ENCODE measurements at regions not wholly inside any gene's neighbourhood (a gene's known extent, or its start where the extent isn't known, plus 50 kb on each side); places are given as distances from the start of the nearest gene placed in this dataset.

DNA sequence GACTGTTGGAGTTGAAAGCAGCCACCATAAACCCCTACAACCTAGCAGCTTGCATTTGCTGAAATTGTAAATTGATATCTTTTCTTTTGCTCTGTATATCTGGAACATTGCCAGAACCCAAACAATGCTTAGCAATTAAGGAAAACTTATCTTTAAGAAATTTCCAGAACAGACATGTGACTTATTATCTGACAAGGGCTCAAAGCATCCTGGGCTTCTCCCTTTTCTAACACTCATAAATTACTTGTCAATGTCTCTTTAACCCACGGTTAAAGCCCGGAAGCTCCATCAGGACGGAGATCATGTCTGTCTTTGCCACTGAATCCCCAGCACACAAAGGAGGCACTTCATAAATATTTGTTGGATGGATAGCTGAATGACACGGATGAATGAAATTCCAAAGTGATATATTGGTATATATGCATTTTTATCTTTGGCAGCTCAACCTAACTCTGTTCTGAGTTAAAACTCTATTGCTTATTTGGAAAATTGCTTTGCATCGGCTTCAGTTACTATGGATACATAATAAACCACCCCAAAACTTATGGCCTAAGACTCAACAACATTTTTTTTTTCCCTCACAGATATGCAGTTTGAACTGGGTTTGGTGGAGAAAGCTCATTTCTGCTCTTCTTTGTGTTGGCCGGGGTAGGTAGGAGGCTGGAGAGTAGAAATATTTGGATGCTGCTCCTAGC lies 103.1 kb upstream of the CLINT1 start:
- Mint-ChIP-seq H3K4me1 (peaks cover 0 to 5% of the 10 kb centered on the region in 2 donors), H3K9me3 (no peaks in the 10 kb centered on the region), H3K4me3 (no peak overlapping the region), H3K36me3 (no peaks in the 10 kb centered on the region), H3K27ac (no peak overlapping the region), H3K27me3 (ENCODE audit: low read depth in 2 of 2) (peaks cover 5 to 12% of the 10 kb centered on the region in 2 donors)
- no peaks in the 10 kb centered on the region for H3K27me3 ChIP-seq (ENCODE audit: control insufficient read depth, insufficient read depth, low read length)
- TF ChIP-seq, protein P1, sequence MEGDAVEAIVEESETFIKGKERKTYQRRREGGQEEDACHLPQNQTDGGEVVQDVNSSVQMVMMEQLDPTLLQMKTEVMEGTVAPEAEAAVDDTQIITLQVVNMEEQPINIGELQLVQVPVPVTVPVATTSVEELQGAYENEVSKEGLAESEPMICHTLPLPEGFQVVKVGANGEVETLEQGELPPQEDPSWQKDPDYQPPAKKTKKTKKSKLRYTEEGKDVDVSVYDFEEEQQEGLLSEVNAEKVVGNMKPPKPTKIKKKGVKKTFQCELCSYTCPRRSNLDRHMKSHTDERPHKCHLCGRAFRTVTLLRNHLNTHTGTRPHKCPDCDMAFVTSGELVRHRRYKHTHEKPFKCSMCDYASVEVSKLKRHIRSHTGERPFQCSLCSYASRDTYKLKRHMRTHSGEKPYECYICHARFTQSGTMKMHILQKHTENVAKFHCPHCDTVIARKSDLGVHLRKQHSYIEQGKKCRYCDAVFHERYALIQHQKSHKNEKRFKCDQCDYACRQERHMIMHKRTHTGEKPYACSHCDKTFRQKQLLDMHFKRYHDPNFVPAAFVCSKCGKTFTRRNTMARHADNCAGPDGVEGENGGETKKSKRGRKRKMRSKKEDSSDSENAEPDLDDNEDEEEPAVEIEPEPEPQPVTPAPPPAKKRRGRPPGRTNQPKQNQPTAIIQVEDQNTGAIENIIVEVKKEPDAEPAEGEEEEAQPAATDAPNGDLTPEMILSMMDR (IDR thresholded peaks at IDR 0.05), result no peak
- no peaks in the 10 kb centered on the region for H3K4me1 ChIP-seq (ENCODE audit: control insufficient read depth, insufficient read depth, low read length)
- H3K27ac ChIP-seq (ENCODE audit: low read length), result no peak overlapping the region
- no peaks in the 10 kb centered on the region for H3K36me3 ChIP-seq (ENCODE audit: control insufficient read depth, insufficient read depth, low read length)
- WGBS (ENCODE audit: insufficient coverage), result 89% methylated on average over 6 of the region's 6 CpGs
- intact Hi-C loops (cut with micrococcal nuclease), result no loop called here
- no peaks in the 10 kb centered on the region for H3K9me3 ChIP-seq (ENCODE audit: control insufficient read depth, insufficient read depth, low read length)
- no peak overlapping the region for H3K4me3 ChIP-seq (ENCODE audit: low read length)
- ATAC-seq (no peak), DNase-seq (no peak)

GRCh38 chr5:157961176-157961575 lies 102.2 kb upstream of the CLINT1 start:
- ATAC-seq (no peak), DNase-seq (no peak)
- Mint-ChIP-seq H3K4me1 (peaks cover 0 to 5% of the 10 kb centered on the region in 2 donors), H3K27me3 (ENCODE audit: low read depth in 2 of 2) (peaks cover 10 to 21% of the 10 kb centered on the region in 2 donors), H3K27ac (peak overlapping the region in 1 of 2 donors; percentile 29), H3K4me3 (no peak overlapping the region), H3K36me3 (no peaks in the 10 kb centered on the region), H3K9me3 (no peaks in the 10 kb centered on the region)
- H3K27me3 ChIP-seq (ENCODE audit: control insufficient read depth, insufficient read depth, low read length), result no peaks in the 10 kb centered on the region
- 78% methylated on average over 8 of the region's 9 CpGs for whole genome bisulfite sequencing (ENCODE audit: insufficient coverage)
- intact Hi-C loops (cut with micrococcal nuclease), result no loop called here
- H3K9me3 ChIP-seq (ENCODE audit: control insufficient read depth, insufficient read depth, low read length), result no peaks in the 10 kb centered on the region
- no peak overlapping the region for H3K4me3 ChIP-seq (ENCODE audit: low read length)
- H3K36me3 ChIP-seq (ENCODE audit: control insufficient read depth, insufficient read depth, low read length), result no peaks in the 10 kb centered on the region
- H3K4me1 ChIP-seq (ENCODE audit: control insufficient read depth, insufficient read depth, low read length), result no peaks in the 10 kb centered on the region
- no peak overlapping the region for H3K27ac ChIP-seq (ENCODE audit: low read length)
- TF ChIP-seq, protein P1 (IDR thresholded peaks at IDR 0.05), result no peak

DNA sequence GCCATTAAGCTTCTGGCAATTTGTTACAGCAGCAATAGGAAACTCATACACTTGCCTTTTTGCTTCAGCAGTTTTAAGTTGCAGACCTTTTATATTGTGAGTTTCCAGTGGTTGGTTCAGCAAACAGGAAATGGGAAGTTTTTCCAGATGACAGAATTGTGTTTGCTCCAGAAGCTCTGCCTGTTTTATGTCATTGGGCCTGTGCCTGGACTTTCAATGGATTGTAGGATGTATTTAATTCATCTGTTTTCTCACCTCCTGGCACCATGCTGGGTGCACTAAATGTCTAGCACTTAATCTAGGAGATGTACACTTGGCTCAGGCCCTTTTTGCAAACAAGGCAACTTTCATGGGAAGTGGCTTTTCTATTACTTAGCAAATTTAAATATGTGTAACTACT lies 100.4 kb upstream of the CLINT1 start:
- intact Hi-C loops (cut with micrococcal nuclease), result no loop called here
- no peak for ATAC-seq

More for the DNA sequence above, 100.4 kb upstream of the CLINT1 start:
- Mint-ChIP-seq H3K4me1 (peaks cover 0 to 5% of the 10 kb centered on the region in 2 donors), H3K9me3 (no peaks in the 10 kb centered on the region), H3K36me3 (no peaks in the 10 kb centered on the region), H3K27ac (no peak overlapping the region), H3K27me3 (ENCODE audit: low read depth in 2 of 2) (peaks cover 10 to 25% of the 10 kb centered on the region in 2 donors), H3K4me3 (no peak overlapping the region)
- H3K36me3 ChIP-seq (ENCODE audit: control insufficient read depth, insufficient read depth, low read length), result no peaks in the 10 kb centered on the region
- H3K4me1 ChIP-seq (ENCODE audit: control insufficient read depth, insufficient read depth, low read length), result no peaks in the 10 kb centered on the region
- no peak overlapping the region for H3K27ac ChIP-seq (ENCODE audit: low read length)
- TF ChIP-seq, protein P1 (IDR thresholded peaks at IDR 0.05), result no peak
- no peaks in the 10 kb centered on the region for H3K9me3 ChIP-seq (ENCODE audit: control insufficient read depth, insufficient read depth, low read length)
- no peaks in the 10 kb centered on the region for H3K27me3 ChIP-seq (ENCODE audit: control insufficient read depth, insufficient read depth, low read length)
- no peak for DNase-seq
- H3K4me3 ChIP-seq (ENCODE audit: low read length), result no peak overlapping the region

Measured in natural killer cell (primary cell).